PC-3 (cell line): ENCODE measurements at regions not wholly inside any gene's neighbourhood (a gene's known extent, or its start where the extent isn't known, plus 50 kb on each side); places are given as distances from the start of the nearest gene placed in this dataset.

Experiments
- CTCF ChIP-seq: fragments of 300-600 bp; sonication (generic); conservative IDR thresholded peaks from 2 replicates; pipeline ENCODE4 v1.5.1; 2017; ENCODE audit warnings: antibody characterized with exemption, low read depth, mild to moderate bottlenecking, low read length
- EZH2 ChIP-seq: fragments of 300-600 bp; sonication (generic); IDR thresholded peaks from one replicate; pipeline ENCODE4 v1.6.1; 2017; ENCODE audit warnings: antibody characterized with exemption, mild to moderate bottlenecking, low read length; ENCODE audit not compliant: unreplicated experiment
- EZH2phosphoT487 ChIP-seq: fragments of 300-600 bp; sonication (generic); IDR thresholded peaks from 2 replicates; pipeline ENCODE4 v1.6.1; 2018; ENCODE audit warnings: mild to moderate bottlenecking, antibody characterized with exemption, low read length, borderline replicate concordance

DNA sequence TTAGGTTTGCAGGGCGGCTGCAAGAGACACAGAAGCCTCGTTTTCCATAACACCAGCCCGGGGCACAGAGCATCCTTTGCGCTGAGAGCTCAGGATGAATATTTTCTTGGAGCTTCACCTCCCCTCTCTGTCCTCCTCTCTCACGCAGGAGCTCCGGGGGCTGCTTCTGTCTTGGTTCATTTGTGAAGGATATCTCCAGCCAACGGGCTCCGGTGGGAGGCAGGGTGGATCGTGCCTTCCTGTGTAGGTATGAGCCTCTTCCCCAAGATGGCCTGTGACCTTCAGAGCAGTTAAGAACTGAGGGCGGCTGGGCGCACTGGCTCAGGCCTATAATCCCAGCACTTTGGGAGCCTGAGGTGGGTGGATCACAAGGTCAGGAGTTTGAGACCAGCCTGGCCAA is 319.0 kb upstream of the C1orf174 start:
- TF ChIP-seq EZH2phosphoT487 (no peak), CTCF (no peak), EZH2 (no peak)
